H9 (cell line): ENCODE measurements at regions not wholly inside any gene's neighbourhood (a gene's known extent, or its start where the extent isn't known, plus 50 kb on each side); places are given as distances from the start of the nearest gene placed in this dataset.

Experiments
- DNase-seq: peaks from one replicate; pipeline ENCODE4 v3.0.0-alpha.2; 2017
- H2AFZ ChIP-seq: one replicate; pipeline ENCODE4 v1.6.1; 2013; ENCODE audit warnings: mild to moderate bottlenecking, low read length, control low read depth, moderate library complexity
- H2AK5ac ChIP-seq: 2 replicates; pipeline ENCODE4 v1.6.1; 2013; ENCODE audit warnings: low read length, control low read depth, mixed read lengths; ENCODE audit not compliant: insufficient read length
- H2BK120ac ChIP-seq: one replicate; pipeline ENCODE4 v1.6.1; 2013; ENCODE audit warnings: low read depth, mild to moderate bottlenecking, low read length, control low read depth, inconsistent platforms; ENCODE audit not compliant: poor library complexity, severe bottlenecking
- H2BK12ac ChIP-seq: 2 replicates; pipeline ENCODE4 v1.6.1; 2013; ENCODE audit warnings: low read length, control low read depth, mixed read lengths, low read depth; ENCODE audit not compliant: insufficient read length
- H2BK15ac ChIP-seq: 2 replicates; pipeline ENCODE4 v1.6.1; 2013; ENCODE audit warnings: low read depth, low read length, control low read depth
- H2BK20ac ChIP-seq: one replicate; pipeline ENCODE4 v1.6.1; 2013; ENCODE audit warnings: low read depth, mild to moderate bottlenecking, low read length, control low read depth, inconsistent platforms; ENCODE audit not compliant: poor library complexity, severe bottlenecking
- H2BK5ac ChIP-seq: 2 replicates; pipeline ENCODE4 v1.6.1; 2013; ENCODE audit warnings: low read length, control low read depth, mixed read lengths; ENCODE audit not compliant: insufficient read length
- H3K14ac ChIP-seq: 2 replicates; pipeline ENCODE4 v1.6.1; 2013; ENCODE audit warnings: low read length, control low read depth; ENCODE audit not compliant: insufficient read depth
- H3K18ac ChIP-seq: 2 replicates; pipeline ENCODE4 v1.6.1; 2013; ENCODE audit warnings: low read depth, mild to moderate bottlenecking, mixed read lengths, low read length, control low read depth; ENCODE audit not compliant: insufficient read length
- H3K23ac ChIP-seq: 2 replicates; pipeline ENCODE4 v1.6.1; 2013; ENCODE audit warnings: low read length, control low read depth, mixed read lengths, low read depth; ENCODE audit not compliant: insufficient read length
- H3K23me2 ChIP-seq: 2 replicates; pipeline ENCODE4 v1.6.1; 2013; ENCODE audit warnings: low read depth, mild to moderate bottlenecking, mixed read lengths, low read length, control low read depth; ENCODE audit not compliant: insufficient read length, poor library complexity, severe bottlenecking
- H3K27ac ChIP-seq: 2 replicates; pipeline ENCODE4 v1.5.1; 2013; ENCODE audit warnings: low read length, control low read depth, mixed read lengths, low read depth; ENCODE audit not compliant: insufficient read length
- H3K27me3 ChIP-seq: 2 replicates; pipeline ENCODE4 v1.6.1; 2013; ENCODE audit warnings: low read length, control low read depth, inconsistent platforms; ENCODE audit not compliant: insufficient read depth
- H3K4ac ChIP-seq: 2 replicates; pipeline ENCODE4 v1.6.1; 2013; ENCODE audit warnings: low read depth, mild to moderate bottlenecking, control low read depth, inconsistent platforms, low read length, moderate library complexity
- H3K4me1 ChIP-seq: 2 replicates; pipeline ENCODE4 v1.6.1; 2013; ENCODE audit warnings: low read length, control low read depth, inconsistent platforms; ENCODE audit not compliant: insufficient read depth
- H3K4me2 ChIP-seq: 2 replicates; pipeline ENCODE4 v1.6.1; 2013; ENCODE audit warnings: low read length, control low read depth, mixed read lengths; ENCODE audit not compliant: insufficient read length, insufficient read depth
- H3K56ac ChIP-seq: 2 replicates; pipeline ENCODE4 v1.6.1; 2013; ENCODE audit warnings: low read depth, mild to moderate bottlenecking, mixed read lengths, low read length, control low read depth; ENCODE audit not compliant: insufficient read length
- H3K79me1 ChIP-seq: 2 replicates; pipeline ENCODE4 v1.6.1; 2013; ENCODE audit warnings: low read depth, mild to moderate bottlenecking, moderate library complexity, low read length, control low read depth, inconsistent platforms; ENCODE audit not compliant: insufficient read depth, poor library complexity, severe bottlenecking
- H3K79me2 ChIP-seq: 2 replicates; pipeline ENCODE4 v1.6.1; 2013; ENCODE audit warnings: low read length, control low read depth, inconsistent platforms; ENCODE audit not compliant: insufficient read depth
- H3K9ac ChIP-seq: 2 replicates; pipeline ENCODE4 v1.6.1; 2013; ENCODE audit warnings: low read length, control low read depth, mixed read lengths; ENCODE audit not compliant: insufficient read length; ENCODE audit errors: extremely low read depth
- H3K9me3 ChIP-seq: one replicate; pipeline ENCODE4 v1.6.1; 2013; ENCODE audit warnings: low read depth, low read length, inconsistent platforms; ENCODE audit not compliant: control insufficient read depth
- H3T11ph ChIP-seq: one replicate; pipeline ENCODE4 v1.6.1; 2013; ENCODE audit warnings: mild to moderate bottlenecking, low read length, control low read depth, inconsistent platforms
- H4K20me1 ChIP-seq: one replicate; pipeline ENCODE4 v1.6.1; 2013; ENCODE audit not compliant: control insufficient read depth, insufficient read length, insufficient read depth
- H4K5ac ChIP-seq: 2 replicates; pipeline ENCODE4 v1.6.1; 2013; ENCODE audit warnings: low read depth, mild to moderate bottlenecking, mixed read lengths, low read length, control low read depth; ENCODE audit not compliant: insufficient read length
- H4K8ac ChIP-seq: replicated peaks from 2 replicates; pipeline ENCODE4 v1.6.1; 2013; ENCODE audit warnings: low read length, control low read depth, mixed read lengths, low read depth; ENCODE audit not compliant: insufficient read length
- H4K91ac ChIP-seq: 2 replicates; pipeline ENCODE4 v1.6.1; 2013; ENCODE audit warnings: low read depth, mild to moderate bottlenecking, moderate library complexity, mixed read lengths, low read length, control low read depth; ENCODE audit not compliant: insufficient read length
- H3K27ac Mint-ChIP-seq, 3 experiments: 2 replicates in 2 of 3; 3 replicates in 1 of 3; pipeline ENCODE4 v1.8.0; 2020 to 2021; ENCODE audit warnings: mixed read lengths in 3 of 3, mild to moderate bottlenecking in 1 of 3, moderate library complexity in 1 of 3
- H3K27me3 Mint-ChIP-seq: 2 replicates; pipeline ENCODE4 v1.8.0; 2021; ENCODE audit warnings: low read depth, mild to moderate bottlenecking, moderate library complexity, mixed read lengths
- H3K36me3 Mint-ChIP-seq, 3 experiments: 2 replicates in 2 of 3; 3 replicates in 1 of 3; pipeline ENCODE4 v1.8.0; 2020 to 2021; ENCODE audit warnings: low read depth in 3 of 3, mixed read lengths in 3 of 3; ENCODE audit not compliant: insufficient read depth in 1 of 3
- H3K4me1 Mint-ChIP-seq, 2 experiments: 2 replicates each; pipeline ENCODE4 v1.8.0; 2020; ENCODE audit warnings: mixed read lengths in 2 of 2
- H3K4me3 Mint-ChIP-seq, 2 experiments: 2 replicates in 1 of 2; 3 replicates in 1 of 2; pipeline ENCODE4 v1.8.0; 2020 to 2021; ENCODE audit warnings: mild to moderate bottlenecking in 2 of 2, mixed read lengths in 2 of 2, moderate library complexity in 1 of 2
- H3K9me3 Mint-ChIP-seq, 2 experiments: 2 replicates in 1 of 2; 3 replicates in 1 of 2; pipeline ENCODE4 v1.8.0; 2020; ENCODE audit warnings: mild to moderate bottlenecking in 2 of 2, mixed read lengths in 2 of 2, moderate library complexity in 1 of 2
- CTCF ChIP-seq: fragments of 200-600 bp; sonication (generic); conservative IDR thresholded peaks from 3 replicates; pipeline ENCODE4 v1.8.0; 2021; ENCODE audit warnings: antibody characterized with exemption, mild to moderate bottlenecking
- WGBS: extraction: QIAGEN DNeasy Blood & Tissue Kit; methylation state at CpG from one replicate; pipeline ENCODE4 v1.1.7; 2013; ENCODE audit warnings: missing lambda C conversion rate, low lambda C conversion rate, mixed read lengths; ENCODE audit not compliant: insufficient read length; ENCODE audit errors: extremely low coverage; 5-methylcytosine and 5-hydroxymethylcytosine counted together

- Histone ChIP-seq H3K4me2 (no peak overlapping the region), H4K91ac (no peak overlapping the region), H2AK5ac (no peak overlapping the region), H2BK5ac (no peak overlapping the region), H3K27ac (no peak overlapping the region), H2BK12ac (no peak overlapping the region), H2AFZ (no peak overlapping the region), H4K8ac (no peak overlapping the region), H2BK20ac (no peak overlapping the region), H3K79me2 (no peaks in the 10 kb centered on the region), H3T11ph (no peak overlapping the region), H3K14ac (no peak overlapping the region), H3K18ac (no peak overlapping the region), H3K4ac (no peak overlapping the region), H4K5ac (no peak overlapping the region), H4K20me1 (no peaks in the 10 kb centered on the region), H3K4me1 (no peaks in the 10 kb centered on the region), H3K9ac (no peak overlapping the region), H3K23ac (no peak overlapping the region), H3K56ac (no peak overlapping the region), H3K27me3 (no peaks in the 10 kb centered on the region), H3K23me2 (no peaks in the 10 kb centered on the region), H3K9me3 (no peaks in the 10 kb centered on the region), H3K79me1 (no peaks in the 10 kb centered on the region), H2BK15ac (no peak overlapping the region), H2BK120ac (no peak overlapping the region)
- Mint-ChIP-seq H3K27ac (peak overlapping the region in 1 of 3 experiments; percentile 82; a peak in 1 of 7 replicates), H3K27me3 (peaks cover 5% of the 10 kb centered on the region), H3K4me3 (no peak overlapping the region), H3K36me3 (no peaks in the 10 kb centered on the region; a peak in 1 of 7 replicates), H3K4me1 (peaks cover 23 to 25% of the 10 kb centered on the region in 2 experiments), H3K9me3 (peaks cover 0 to 6% of the 10 kb centered on the region in 2 experiments; a peak in 1 of 5 replicates)
- no peak for TF ChIP-seq CTCF
- no CpG with 5 or more reads among the region's 6 CpGs for WGBS
- DNase-seq = no peak
These were observed 51.3 kb upstream of the GADD45G start for GRCh38 chr9:89553451-89554010.
